KMS-11 (cell line): ENCODE measurements at regions not wholly inside any gene's neighbourhood (a gene's known extent, or its start where the extent isn't known, plus 50 kb on each side); places are given as distances from the start of the nearest gene placed in this dataset.

ENCODE experiments used
- H2AFZ ChIP-seq: fragments of 200-600 bp; sonication (generic); 2 replicates; pipeline ENCODE4 v1.6.1; 2016; ENCODE audit warnings: antibody characterized with exemption, mixed run types, low read depth
- H3K27ac ChIP-seq: fragments of 200-600 bp; sonication (generic); 2 replicates; pipeline ENCODE4 v1.6.1; 2016; ENCODE audit warnings: mild to moderate bottlenecking, mixed run types
- H3K27me3 ChIP-seq: fragments of 200-600 bp; sonication (generic); 2 replicates; pipeline ENCODE4 v1.6.1; 2017; ENCODE audit warnings: mild to moderate bottlenecking, low read depth, mixed run types, moderate library complexity; ENCODE audit not compliant: insufficient read depth
- H3K36me3 ChIP-seq: fragments of 200-600 bp; sonication (generic); 2 replicates; pipeline ENCODE4 v1.6.1; 2017; ENCODE audit warnings: mild to moderate bottlenecking, mixed run types; ENCODE audit not compliant: insufficient read depth
- H3K4me1 ChIP-seq: fragments of 200-600 bp; sonication (generic); 2 replicates; pipeline ENCODE4 v1.6.1; 2016; ENCODE audit warnings: mild to moderate bottlenecking, low read depth, mixed run types; ENCODE audit not compliant: poor library complexity, severe bottlenecking
- H3K4me2 ChIP-seq: fragments of 200-600 bp; sonication (generic); 2 replicates; pipeline ENCODE4 v1.7.0; 2016; ENCODE audit warnings: mild to moderate bottlenecking, mixed run types
- H3K4me3 ChIP-seq: fragments of 200-600 bp; sonication (generic); IDR thresholded peaks from 2 replicates; pipeline ENCODE4 v1.6.1; 2017; ENCODE audit warnings: low read depth, low read length, mixed read lengths; ENCODE audit not compliant: insufficient read depth
- H3K79me2 ChIP-seq: fragments of 200-600 bp; sonication (generic); 2 replicates; pipeline ENCODE4 v1.6.1; 2016; ENCODE audit warnings: low read depth, mixed run types; ENCODE audit not compliant: insufficient read depth
- H3K9ac ChIP-seq: fragments of 200-600 bp; sonication (generic); 2 replicates; pipeline ENCODE4 v1.6.1; 2016; ENCODE audit warnings: mild to moderate bottlenecking, mixed run types
- H4K20me1 ChIP-seq: fragments of 200-600 bp; sonication (generic); 2 replicates; pipeline ENCODE4 v1.6.1; 2016; ENCODE audit warnings: mild to moderate bottlenecking, mixed run types; ENCODE audit not compliant: insufficient read depth
- TF ChIP-seq, protein P1 (sequence below): fragments of 200-600 bp; sonication (generic); conservative IDR thresholded peaks from 2 replicates; pipeline ENCODE4 v1.6.1; 2017; ENCODE audit warnings: low read depth, mild to moderate bottlenecking, antibody characterized with exemption, low read length, moderate library complexity, mixed read lengths

GRCh38 chr16:47965439-47965838 is 190.4 kb downstream of the ABCC12 start:
- Histone ChIP-seq H3K4me1 (no peaks in the 10 kb centered on the region), H3K36me3 (no peaks in the 10 kb centered on the region), H3K27me3 (no peaks in the 10 kb centered on the region), H3K4me2 (no peak overlapping the region), H3K27ac (no peak overlapping the region), H2AFZ (no peak overlapping the region), H3K9ac (no peak overlapping the region), H3K4me3 (no peak overlapping the region), H4K20me1 (no peaks in the 10 kb centered on the region), H3K79me2 (no peaks in the 10 kb centered on the region)
- TF ChIP-seq, protein P1, sequence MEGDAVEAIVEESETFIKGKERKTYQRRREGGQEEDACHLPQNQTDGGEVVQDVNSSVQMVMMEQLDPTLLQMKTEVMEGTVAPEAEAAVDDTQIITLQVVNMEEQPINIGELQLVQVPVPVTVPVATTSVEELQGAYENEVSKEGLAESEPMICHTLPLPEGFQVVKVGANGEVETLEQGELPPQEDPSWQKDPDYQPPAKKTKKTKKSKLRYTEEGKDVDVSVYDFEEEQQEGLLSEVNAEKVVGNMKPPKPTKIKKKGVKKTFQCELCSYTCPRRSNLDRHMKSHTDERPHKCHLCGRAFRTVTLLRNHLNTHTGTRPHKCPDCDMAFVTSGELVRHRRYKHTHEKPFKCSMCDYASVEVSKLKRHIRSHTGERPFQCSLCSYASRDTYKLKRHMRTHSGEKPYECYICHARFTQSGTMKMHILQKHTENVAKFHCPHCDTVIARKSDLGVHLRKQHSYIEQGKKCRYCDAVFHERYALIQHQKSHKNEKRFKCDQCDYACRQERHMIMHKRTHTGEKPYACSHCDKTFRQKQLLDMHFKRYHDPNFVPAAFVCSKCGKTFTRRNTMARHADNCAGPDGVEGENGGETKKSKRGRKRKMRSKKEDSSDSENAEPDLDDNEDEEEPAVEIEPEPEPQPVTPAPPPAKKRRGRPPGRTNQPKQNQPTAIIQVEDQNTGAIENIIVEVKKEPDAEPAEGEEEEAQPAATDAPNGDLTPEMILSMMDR = no peak

DNA sequence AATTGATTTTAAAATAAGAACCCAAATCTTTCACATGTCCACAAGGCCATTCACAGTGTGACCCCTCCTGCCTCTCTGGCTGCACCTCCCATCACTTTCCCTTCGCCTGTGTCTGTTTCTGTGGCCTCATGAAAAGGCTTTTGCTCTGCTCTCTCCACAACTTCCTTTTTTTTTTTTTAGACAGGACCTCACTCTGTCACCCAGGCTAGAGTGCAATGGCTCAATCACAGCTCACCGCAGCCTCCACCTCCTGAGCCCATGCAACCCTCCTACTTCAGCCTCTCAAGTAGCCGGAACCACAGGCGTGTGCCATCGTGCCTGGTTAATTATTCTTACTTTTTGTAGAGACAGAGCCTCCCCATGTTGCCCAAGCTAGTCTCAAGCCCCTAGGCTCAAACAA is 197.1 kb downstream of the ABCC12 start:
- Histone ChIP-seq H3K4me3 (no peak overlapping the region), H2AFZ (no peak overlapping the region), H4K20me1 (no peaks in the 10 kb centered on the region), H3K9ac (no peak overlapping the region), H3K79me2 (no peaks in the 10 kb centered on the region), H3K27ac (no peak overlapping the region), H3K36me3 (no peaks in the 10 kb centered on the region), H3K4me1 (no peaks in the 10 kb centered on the region), H3K27me3 (no peaks in the 10 kb centered on the region), H3K4me2 (no peak overlapping the region)
- TF ChIP-seq, protein P1 = no peak

GRCh38 chr16:47956916-47957315 is 198.9 kb downstream of the ABCC12 start:
- no peaks in the 10 kb centered on the region for H3K27me3 ChIP-seq
- H2AFZ ChIP-seq = no peak overlapping the region
- TF ChIP-seq, protein P1 = no peak
- H3K4me2 ChIP-seq = no peak overlapping the region
- H3K27ac ChIP-seq = no peak overlapping the region
- H4K20me1 ChIP-seq = no peaks in the 10 kb centered on the region
- no peaks in the 10 kb centered on the region for H3K36me3 ChIP-seq
- H3K79me2 ChIP-seq = no peaks in the 10 kb centered on the region
- H3K4me1 ChIP-seq = no peaks in the 10 kb centered on the region
- no peak overlapping the region for H3K9ac ChIP-seq
- H3K4me3 ChIP-seq = no peak overlapping the region

DNA sequence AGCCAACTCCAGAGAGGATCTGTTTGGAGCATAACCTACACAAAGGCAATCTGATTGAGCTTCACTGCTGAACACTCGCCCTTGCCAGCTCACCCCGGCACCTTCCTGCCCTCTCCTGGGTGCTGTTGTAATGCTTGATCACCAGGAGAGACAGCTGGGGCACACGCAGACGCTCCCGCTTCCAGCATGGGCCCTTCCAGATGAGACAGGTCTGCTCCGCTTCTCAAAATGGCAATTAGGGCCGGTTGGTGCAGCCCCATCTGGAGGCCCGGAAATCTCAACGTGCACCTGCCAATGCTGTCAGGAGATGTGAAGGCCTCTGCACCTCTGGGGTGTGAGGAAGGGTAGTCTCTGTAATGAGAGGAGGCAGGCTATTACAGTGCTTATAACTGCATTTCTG is 206.1 kb downstream of the ABCC12 start:
- H3K9ac ChIP-seq = no peak overlapping the region
- no peaks in the 10 kb centered on the region for H3K36me3 ChIP-seq
- no peaks in the 10 kb centered on the region for H3K79me2 ChIP-seq
- H3K4me1 ChIP-seq = no peaks in the 10 kb centered on the region
- no peak overlapping the region for H2AFZ ChIP-seq
- no peaks in the 10 kb centered on the region for H4K20me1 ChIP-seq
- TF ChIP-seq, protein P1 = no peak
- H3K4me3 ChIP-seq = no peak overlapping the region
- H3K27me3 ChIP-seq = no peaks in the 10 kb centered on the region
- no peak overlapping the region for H3K4me2 ChIP-seq
- H3K27ac ChIP-seq = no peak overlapping the region
